HUES64 (cell line): ENCODE measurements at regions not wholly inside any gene's neighbourhood (a gene's known extent, or its start where the extent isn't known, plus 50 kb on each side); places are given as distances from the start of the nearest gene placed in this dataset.

Experiments
- H3K27ac ChIP-seq: 2 replicates; pipeline ENCODE4 v1.7.0; 2013; ENCODE audit warnings: low read depth, low read length, inconsistent platforms
- H3K27me3 ChIP-seq: 2 replicates; pipeline ENCODE4 v1.6.1; 2013; ENCODE audit warnings: mild to moderate bottlenecking, low read length; ENCODE audit not compliant: insufficient read depth
- H3K36me3 ChIP-seq: 2 replicates; pipeline ENCODE4 v1.6.1; 2013; ENCODE audit warnings: mild to moderate bottlenecking, low read length; ENCODE audit not compliant: insufficient read depth
- H3K4me1 ChIP-seq: 2 replicates; pipeline ENCODE4 v1.6.1; 2013; ENCODE audit warnings: mild to moderate bottlenecking, low read length, moderate library complexity; ENCODE audit not compliant: insufficient read depth
- H3K4me3 ChIP-seq: 2 replicates; pipeline ENCODE4 v1.5.1; 2013; ENCODE audit warnings: mild to moderate bottlenecking, low read length, moderate library complexity
- H3K9ac ChIP-seq: 2 replicates; pipeline ENCODE4 v1.6.1; 2013; ENCODE audit warnings: mild to moderate bottlenecking, low read depth, low read length
- H3K9me3 ChIP-seq: 2 replicates; pipeline ENCODE4 v1.6.1; 2013; ENCODE audit warnings: low read depth, low read length; ENCODE audit not compliant: insufficient read depth
- WGBS: fragments of 150-250, 120-280 bp; methylation state at CpG from one replicate; pipeline ENCODE4 v1.1.7; 2013; ENCODE audit warnings: missing lambda C conversion rate; 5-methylcytosine and 5-hydroxymethylcytosine counted together

- 86% methylated on average over 7 of the region's 7 CpGs for WGBS
- Histone ChIP-seq H3K27ac (no peak overlapping the region), H3K9me3 (no peaks in the 10 kb centered on the region), H3K9ac (no peak overlapping the region), H3K27me3 (no peaks in the 10 kb centered on the region), H3K4me1 (no peaks in the 10 kb centered on the region; the same call in 1 of the 2 replicates), H3K36me3 (no peaks in the 10 kb centered on the region), H3K4me3 (no peak overlapping the region)
Measured at GRCh38 chr20:51899674-51900073, 97.4 kb upstream of the SALL4 start.

- Histone ChIP-seq H3K9me3 (no peaks in the 10 kb centered on the region), H3K9ac (no peak overlapping the region), H3K4me1 (no peaks in the 10 kb centered on the region; the same call in 1 of the 2 replicates), H3K27me3 (no peaks in the 10 kb centered on the region), H3K36me3 (no peaks in the 10 kb centered on the region), H3K4me3 (no peak overlapping the region), H3K27ac (no peak overlapping the region)
- WGBS, result 94% methylated on average over 6 of the region's 6 CpGs
Measured at GRCh38 chr20:51898788-51899187, 96.5 kb upstream of the SALL4 start.

- Histone ChIP-seq H3K27me3 (no peaks in the 10 kb centered on the region), H3K36me3 (no peaks in the 10 kb centered on the region), H3K27ac (no peak overlapping the region), H3K4me1 (peaks cover 5% of the 10 kb centered on the region), H3K9me3 (no peaks in the 10 kb centered on the region), H3K9ac (no peak overlapping the region), H3K4me3 (no peak overlapping the region)
- WGBS, result 85% methylated on average over 8 of the region's 8 CpGs
Measured at GRCh38 chr20:51894619-51895018, 92.3 kb upstream of the SALL4 start.

- Histone ChIP-seq H3K27me3 (no peaks in the 10 kb centered on the region), H3K9ac (no peak overlapping the region), H3K36me3 (no peaks in the 10 kb centered on the region), H3K4me1 (peaks cover 9% of the 10 kb centered on the region), H3K4me3 (no peak overlapping the region), H3K27ac (no peak overlapping the region), H3K9me3 (no peaks in the 10 kb centered on the region)
- WGBS, result 81% methylated on average over 3 of the region's 6 CpGs
Measured at GRCh38 chr20:51894201-51894600, 91.9 kb upstream of the SALL4 start.

GRCh38 chr20:51893723-51894122 is 91.4 kb upstream of the SALL4 start:
- Histone ChIP-seq H3K36me3 (no peaks in the 10 kb centered on the region), H3K4me3 (no peak overlapping the region), H3K9me3 (no peaks in the 10 kb centered on the region), H3K27me3 (no peaks in the 10 kb centered on the region), H3K27ac (no peak overlapping the region), H3K9ac (no peak overlapping the region), H3K4me1 (peaks cover 13% of the 10 kb centered on the region)
- WGBS, result 87% methylated on average over 6 of the region's 7 CpGs

- H3K36me3 ChIP-seq, result no peaks in the 10 kb centered on the region
- WGBS, result 96% methylated on average over 9 of the region's 9 CpGs
- peak overlapping the region; percentile 27; the same call in 1 of the 2 replicates for H3K4me3 ChIP-seq
- peaks cover 36% of the 10 kb centered on the region for H3K4me1 ChIP-seq
- peak overlapping the region; percentile 72; the same call in 1 of the 2 replicates for H3K27ac ChIP-seq
- H3K9ac ChIP-seq, result peak overlapping the region; percentile 23; the same call in 1 of the 2 replicates
- no peaks in the 10 kb centered on the region for H3K9me3 ChIP-seq
- no peaks in the 10 kb centered on the region for H3K27me3 ChIP-seq
Measured at GRCh38 chr20:51890003-51890402, 87.7 kb upstream of the SALL4 start.

GRCh38 chr20:51889466-51889865 is 87.1 kb upstream of the SALL4 start:
- Histone ChIP-seq H3K36me3 (no peaks in the 10 kb centered on the region), H3K27ac (peak overlapping the region; percentile 72; the same call in 1 of the 2 replicates), H3K4me1 (peaks cover 36% of the 10 kb centered on the region), H3K27me3 (no peaks in the 10 kb centered on the region), H3K9ac (peak overlapping the region; percentile 23; the same call in 1 of the 2 replicates), H3K9me3 (no peaks in the 10 kb centered on the region), H3K4me3 (peak overlapping the region; percentile 27)
- 11% methylated on average over 3 of the region's 4 CpGs for WGBS

- no peaks in the 10 kb centered on the region for H3K27me3 ChIP-seq
- 57% methylated on average over 10 of the region's 10 CpGs for WGBS
- peaks cover 36% of the 10 kb centered on the region for H3K4me1 ChIP-seq
- no peak overlapping the region for H3K4me3 ChIP-seq
- H3K9me3 ChIP-seq, result no peaks in the 10 kb centered on the region
- H3K9ac ChIP-seq, result peak overlapping the region; percentile 6; the same call in 1 of the 2 replicates
- peak overlapping the region; percentile 72 for H3K27ac ChIP-seq
- H3K36me3 ChIP-seq, result no peaks in the 10 kb centered on the region
Measured at GRCh38 chr20:51888291-51888690, 86.0 kb upstream of the SALL4 start.

GRCh38 chr20:51886891-51887608 is 84.7 kb upstream of the SALL4 start:
- Histone ChIP-seq H3K4me3 (no peak overlapping the region), H3K4me1 (peaks cover 36% of the 10 kb centered on the region), H3K9ac (no peak overlapping the region), H3K27me3 (no peaks in the 10 kb centered on the region), H3K36me3 (no peaks in the 10 kb centered on the region), H3K9me3 (no peaks in the 10 kb centered on the region), H3K27ac (peak overlapping the region; percentile 67)
- WGBS, result 83% methylated on average over 5 of the region's 5 CpGs

GRCh38 chr20:51886341-51886740 is 84.0 kb upstream of the SALL4 start:
- Histone ChIP-seq H3K36me3 (no peaks in the 10 kb centered on the region), H3K27me3 (no peaks in the 10 kb centered on the region), H3K9me3 (no peaks in the 10 kb centered on the region), H3K4me3 (no peak overlapping the region), H3K9ac (no peak overlapping the region), H3K4me1 (peaks cover 36% of the 10 kb centered on the region), H3K27ac (no peak overlapping the region; the same call in 1 of the 2 replicates)
- WGBS, result 73% methylated on average over 2 of the region's 2 CpGs

- Histone ChIP-seq H3K9ac (no peak overlapping the region), H3K36me3 (no peaks in the 10 kb centered on the region), H3K4me1 (peaks cover 31% of the 10 kb centered on the region), H3K4me3 (no peak overlapping the region), H3K27ac (no peak overlapping the region), H3K9me3 (no peaks in the 10 kb centered on the region), H3K27me3 (no peaks in the 10 kb centered on the region)
- WGBS, result 89% methylated on average over 5 of the region's 5 CpGs
Measured at GRCh38 chr20:51884561-51884960, 82.2 kb upstream of the SALL4 start.
